ENCODE measurements at regions not wholly inside any gene's neighbourhood (a gene's known extent, or its start where the extent isn't known, plus 50 kb on each side); places are given as distances from the start of the nearest gene placed in this dataset.

DNA sequence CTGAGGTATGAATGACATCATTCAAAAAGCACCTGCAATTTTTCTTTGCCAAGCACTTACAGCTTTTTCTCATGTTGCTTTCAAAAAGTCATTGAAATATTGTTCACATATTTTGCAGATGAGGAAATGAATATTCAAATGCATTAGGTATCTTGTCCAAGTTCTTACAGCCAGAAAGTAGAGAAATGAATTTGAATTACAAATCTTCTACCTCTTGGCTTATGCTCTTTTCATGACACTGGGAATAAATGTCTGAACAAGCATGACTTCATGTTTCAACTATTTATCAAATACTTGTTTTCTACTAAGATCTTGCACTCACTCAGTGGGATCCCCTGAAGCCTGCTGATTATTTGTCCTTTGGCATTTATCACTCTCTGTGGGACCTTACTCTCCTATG is 267.2 kb upstream of the BTG1 start:
- ChIA-PET CTCF (interaction anchor here (0.6 kb wide), 1 partner anchor 196 kb away, joined by 3 read pairs; no protein-coding TSS in a partner anchor), POLR2A (no interaction called here)
- Histone ChIP-seq H3K9me3 (ENCODE audit: control insufficient read depth, insufficient read depth, low read depth, low read length) (no peaks in the 10 kb centered on the region), H3K4me1 (ENCODE audit: control insufficient read depth, insufficient read depth, low read length) (no peaks in the 10 kb centered on the region), H3K36me3 (ENCODE audit: control insufficient read depth in 2 of 2, insufficient read depth in 1 of 2, low read length in 2 of 2) (no peaks in the 10 kb centered on the region), H3K4me3 (ENCODE audit: low read depth, low read length) (no peak overlapping the region), H3K27ac (ENCODE audit: extremely low read depth, low read depth, low read length) (no peak overlapping the region)
- TF ChIP-seq GLI4 (tag by site-specific recombination; IDR thresholded peaks at IDR 0.05) (no peak), ZNF501 (tag by site-specific recombination; IDR thresholded peaks at IDR 0.05) (no peak), ZNF521 (tag by site-specific recombination; IDR thresholded peaks at IDR 0.05) (no peak), KLF16 (tag by site-specific recombination; IDR thresholded peaks at IDR 0.05) (no peak), ZNF792 (tag by site-specific recombination; IDR thresholded peaks at IDR 0.05) (no peak), ZNF510 (tag by site-specific recombination; IDR thresholded peaks at IDR 0.05; ENCODE audit: insufficient replicate concordance) (no peak)
- TF ChIP-seq, protein P1, sequence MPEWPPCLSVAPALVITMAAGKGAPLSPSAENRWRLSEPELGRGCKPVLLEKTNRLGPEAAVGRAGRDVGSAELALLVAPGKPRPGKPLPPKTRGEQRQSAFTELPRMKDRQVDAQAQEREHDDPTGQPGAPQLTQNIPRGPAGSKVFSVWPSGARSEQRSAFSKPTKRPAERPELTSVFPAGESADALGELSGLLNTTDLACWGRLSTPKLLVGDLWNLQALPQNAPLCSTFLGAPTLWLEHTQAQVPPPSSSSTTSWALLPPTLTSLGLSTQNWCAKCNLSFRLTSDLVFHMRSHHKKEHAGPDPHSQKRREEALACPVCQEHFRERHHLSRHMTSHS (tag by site-specific recombination; IDR thresholded peaks at IDR 0.05) = no peak
- TF ChIP-seq, protein P2, sequence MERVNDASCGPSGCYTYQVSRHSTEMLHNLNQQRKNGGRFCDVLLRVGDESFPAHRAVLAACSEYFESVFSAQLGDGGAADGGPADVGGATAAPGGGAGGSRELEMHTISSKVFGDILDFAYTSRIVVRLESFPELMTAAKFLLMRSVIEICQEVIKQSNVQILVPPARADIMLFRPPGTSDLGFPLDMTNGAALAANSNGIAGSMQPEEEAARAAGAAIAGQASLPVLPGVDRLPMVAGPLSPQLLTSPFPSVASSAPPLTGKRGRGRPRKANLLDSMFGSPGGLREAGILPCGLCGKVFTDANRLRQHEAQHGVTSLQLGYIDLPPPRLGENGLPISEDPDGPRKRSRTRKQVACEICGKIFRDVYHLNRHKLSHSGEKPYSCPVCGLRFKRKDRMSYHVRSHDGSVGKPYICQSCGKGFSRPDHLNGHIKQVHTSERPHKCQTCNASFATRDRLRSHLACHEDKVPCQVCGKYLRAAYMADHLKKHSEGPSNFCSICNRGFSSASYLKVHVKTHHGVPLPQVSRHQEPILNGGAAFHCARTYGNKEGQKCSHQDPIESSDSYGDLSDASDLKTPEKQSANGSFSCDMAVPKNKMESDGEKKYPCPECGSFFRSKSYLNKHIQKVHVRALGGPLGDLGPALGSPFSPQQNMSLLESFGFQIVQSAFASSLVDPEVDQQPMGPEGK (tag by site-specific recombination; IDR thresholded peaks at IDR 0.05) = no peak
- TF ChIP-seq, protein P3, sequence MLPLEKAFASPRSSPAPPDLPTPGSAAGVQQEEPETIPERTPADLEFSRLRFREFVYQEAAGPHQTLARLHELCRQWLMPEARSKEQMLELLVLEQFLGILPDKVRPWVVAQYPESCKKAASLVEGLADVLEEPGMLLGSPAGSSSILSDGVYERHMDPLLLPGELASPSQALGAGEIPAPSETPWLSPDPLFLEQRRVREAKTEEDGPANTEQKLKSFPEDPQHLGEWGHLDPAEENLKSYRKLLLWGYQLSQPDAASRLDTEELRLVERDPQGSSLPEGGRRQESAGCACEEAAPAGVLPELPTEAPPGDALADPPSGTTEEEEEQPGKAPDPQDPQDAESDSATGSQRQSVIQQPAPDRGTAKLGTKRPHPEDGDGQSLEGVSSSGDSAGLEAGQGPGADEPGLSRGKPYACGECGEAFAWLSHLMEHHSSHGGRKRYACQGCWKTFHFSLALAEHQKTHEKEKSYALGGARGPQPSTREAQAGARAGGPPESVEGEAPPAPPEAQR (tag by site-specific recombination; IDR thresholded peaks at IDR 0.05) = no peak
- TF ChIP-seq, protein P4, sequence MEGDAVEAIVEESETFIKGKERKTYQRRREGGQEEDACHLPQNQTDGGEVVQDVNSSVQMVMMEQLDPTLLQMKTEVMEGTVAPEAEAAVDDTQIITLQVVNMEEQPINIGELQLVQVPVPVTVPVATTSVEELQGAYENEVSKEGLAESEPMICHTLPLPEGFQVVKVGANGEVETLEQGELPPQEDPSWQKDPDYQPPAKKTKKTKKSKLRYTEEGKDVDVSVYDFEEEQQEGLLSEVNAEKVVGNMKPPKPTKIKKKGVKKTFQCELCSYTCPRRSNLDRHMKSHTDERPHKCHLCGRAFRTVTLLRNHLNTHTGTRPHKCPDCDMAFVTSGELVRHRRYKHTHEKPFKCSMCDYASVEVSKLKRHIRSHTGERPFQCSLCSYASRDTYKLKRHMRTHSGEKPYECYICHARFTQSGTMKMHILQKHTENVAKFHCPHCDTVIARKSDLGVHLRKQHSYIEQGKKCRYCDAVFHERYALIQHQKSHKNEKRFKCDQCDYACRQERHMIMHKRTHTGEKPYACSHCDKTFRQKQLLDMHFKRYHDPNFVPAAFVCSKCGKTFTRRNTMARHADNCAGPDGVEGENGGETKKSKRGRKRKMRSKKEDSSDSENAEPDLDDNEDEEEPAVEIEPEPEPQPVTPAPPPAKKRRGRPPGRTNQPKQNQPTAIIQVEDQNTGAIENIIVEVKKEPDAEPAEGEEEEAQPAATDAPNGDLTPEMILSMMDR (tag by site-specific recombination; IDR thresholded peaks at IDR 0.05) = no peak

DNA sequence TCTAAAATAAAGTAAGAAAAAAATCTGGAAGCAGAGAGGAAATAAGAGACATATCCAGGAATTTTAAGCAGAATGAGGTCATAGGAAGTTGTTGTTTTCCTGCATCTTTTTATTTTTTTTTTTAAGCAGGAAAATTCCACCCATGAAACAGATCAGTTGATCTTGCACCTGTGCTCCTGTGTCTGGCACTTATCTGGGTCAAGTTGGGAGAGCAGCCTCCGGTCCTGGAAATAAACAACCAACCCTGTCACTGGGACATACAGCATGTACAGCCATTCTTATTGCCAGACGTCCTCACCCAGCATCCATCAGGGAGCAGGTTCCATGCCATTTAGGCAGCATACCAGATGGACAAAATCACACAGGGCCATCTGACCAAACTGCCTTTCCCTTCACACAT is 266.0 kb upstream of the BTG1 start:
- Histone ChIP-seq H3K27ac (ENCODE audit: extremely low read depth, low read depth, low read length) (no peak overlapping the region), H3K9me3 (ENCODE audit: control insufficient read depth, insufficient read depth, low read depth, low read length) (no peaks in the 10 kb centered on the region), H3K4me3 (ENCODE audit: low read depth, low read length) (no peak overlapping the region), H3K36me3 (ENCODE audit: control insufficient read depth in 2 of 2, insufficient read depth in 1 of 2, low read length in 2 of 2) (no peaks in the 10 kb centered on the region), H3K4me1 (ENCODE audit: control insufficient read depth, insufficient read depth, low read length) (no peaks in the 10 kb centered on the region)
- TF ChIP-seq ZNF791 (tag by site-specific recombination; IDR thresholded peaks at IDR 0.05) (no peak), ZBTB8A (tag by site-specific recombination; IDR thresholded peaks at IDR 0.05) (no peak), GLIS2 (tag by site-specific recombination; IDR thresholded peaks at IDR 0.05) (no peak), ZNF416 (tag by site-specific recombination; IDR thresholded peaks at IDR 0.05) (no peak), ZNF423 (tag by site-specific recombination; IDR thresholded peaks at IDR 0.05) (no peak), ZNF747 (tag by site-specific recombination; IDR thresholded peaks at IDR 0.05) (no peak), ZNF555 (tag by site-specific recombination; conservative IDR thresholded peaks at IDR 0.05) (no peak), ZNF558 (tag by site-specific recombination; IDR thresholded peaks at IDR 0.05) (no peak)
- CTCF ChIA-PET = no interaction called here
- POLR2A ChIA-PET = no interaction called here
